IMR-90 (cell line): ENCODE measurements at regions not wholly inside any gene's neighbourhood (a gene's known extent, or its start where the extent isn't known, plus 50 kb on each side); places are given as distances from the start of the nearest gene placed in this dataset.

Experiments
- BHLHE40 ChIP-seq: fragments of 150-350 bp; IDR thresholded peaks from 2 replicates; pipeline ENCODE4 v1.6.1; 2016; ENCODE audit warnings: mild to moderate bottlenecking, low read depth, low read length
- CEBPB ChIP-seq: IDR thresholded peaks from 2 replicates; pipeline ENCODE4 v1.6.1; 2012; ENCODE audit warnings: low read depth, low read length, improper control_type of control experiment
- FOS ChIP-seq: fragments of 150-350 bp; IDR thresholded peaks from 2 replicates; pipeline ENCODE4 v1.6.1; 2016; ENCODE audit warnings: low read depth, low read length
- MAFK ChIP-seq: IDR thresholded peaks from 2 replicates; pipeline ENCODE4 v1.6.1; 2012; ENCODE audit warnings: low read depth, low read length, improper control_type of control experiment
- MAZ ChIP-seq: IDR thresholded peaks from 2 replicates; pipeline ENCODE4 v1.6.1; 2012; ENCODE audit warnings: low read depth, mild to moderate bottlenecking, low read length, improper control_type of control experiment, moderate library complexity, borderline replicate concordance
- POLR2A ChIP-seq: IDR thresholded peaks from 2 replicates; pipeline ENCODE4 v1.6.1; 2012; ENCODE audit warnings: mild to moderate bottlenecking, low read depth, low read length
- RAD21 ChIP-seq: IDR thresholded peaks from 2 replicates; pipeline ENCODE4 v1.6.1; 2012; ENCODE audit warnings: low read length, improper control_type of control experiment
- RCOR1 ChIP-seq: IDR thresholded peaks from 2 replicates; pipeline ENCODE4 v1.6.1; 2012; ENCODE audit warnings: mild to moderate bottlenecking, low read length, improper control_type of control experiment; ENCODE audit not compliant: insufficient replicate concordance
- RFX5 ChIP-seq: IDR thresholded peaks from 2 replicates; pipeline ENCODE4 v1.8.0; 2012; ENCODE audit warnings: low read depth, mild to moderate bottlenecking, low read length, moderate library complexity
- TF ChIP-seq, protein P1 (sequence below): conservative IDR thresholded peaks from 2 replicates; pipeline ENCODE4 v1.5.1; 2012; ENCODE audit warnings: mild to moderate bottlenecking, low read depth, low read length, improper control_type of control experiment
- TF ChIP-seq, protein P2 (sequence below): fragments of 150-350 bp; IDR thresholded peaks from 2 replicates; pipeline ENCODE4 v1.6.1; 2017; ENCODE audit warnings: mild to moderate bottlenecking, antibody characterized with exemption, low read length, low read depth
- TF ChIP-seq, protein P3 (sequence below): fragments of 150-350 bp; IDR thresholded peaks from 2 replicates; pipeline ENCODE4 v1.6.1; 2016; ENCODE audit warnings: low read depth, mild to moderate bottlenecking, low read length, moderate library complexity, borderline replicate concordance

DNA sequence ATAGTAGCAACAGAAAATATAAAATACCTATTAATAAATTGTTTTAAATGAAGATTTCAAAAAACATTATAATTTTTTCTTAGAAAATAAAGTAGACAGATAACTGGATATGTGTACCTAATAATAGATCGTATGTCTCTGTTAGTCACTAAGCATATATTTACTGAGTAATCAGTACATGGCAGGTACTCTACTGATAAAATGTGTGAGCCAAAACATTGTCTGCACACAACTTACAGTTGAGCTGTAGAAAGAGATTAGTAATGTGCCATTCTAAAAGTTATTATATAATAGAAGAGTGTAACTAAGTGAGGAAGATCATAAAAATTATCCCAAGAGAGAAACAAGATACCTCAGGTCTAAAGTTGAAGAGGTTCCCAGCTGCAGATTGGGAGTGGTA, 929.9 kb upstream of the EPHA7 start:
- TF ChIP-seq, protein P1, sequence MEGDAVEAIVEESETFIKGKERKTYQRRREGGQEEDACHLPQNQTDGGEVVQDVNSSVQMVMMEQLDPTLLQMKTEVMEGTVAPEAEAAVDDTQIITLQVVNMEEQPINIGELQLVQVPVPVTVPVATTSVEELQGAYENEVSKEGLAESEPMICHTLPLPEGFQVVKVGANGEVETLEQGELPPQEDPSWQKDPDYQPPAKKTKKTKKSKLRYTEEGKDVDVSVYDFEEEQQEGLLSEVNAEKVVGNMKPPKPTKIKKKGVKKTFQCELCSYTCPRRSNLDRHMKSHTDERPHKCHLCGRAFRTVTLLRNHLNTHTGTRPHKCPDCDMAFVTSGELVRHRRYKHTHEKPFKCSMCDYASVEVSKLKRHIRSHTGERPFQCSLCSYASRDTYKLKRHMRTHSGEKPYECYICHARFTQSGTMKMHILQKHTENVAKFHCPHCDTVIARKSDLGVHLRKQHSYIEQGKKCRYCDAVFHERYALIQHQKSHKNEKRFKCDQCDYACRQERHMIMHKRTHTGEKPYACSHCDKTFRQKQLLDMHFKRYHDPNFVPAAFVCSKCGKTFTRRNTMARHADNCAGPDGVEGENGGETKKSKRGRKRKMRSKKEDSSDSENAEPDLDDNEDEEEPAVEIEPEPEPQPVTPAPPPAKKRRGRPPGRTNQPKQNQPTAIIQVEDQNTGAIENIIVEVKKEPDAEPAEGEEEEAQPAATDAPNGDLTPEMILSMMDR, result no peak
- TF ChIP-seq POLR2A, result no peak
- no peak for TF ChIP-seq CEBPB
- TF ChIP-seq RFX5, result no peak
- TF ChIP-seq MAZ, result no peak
- no peak for TF ChIP-seq FOS
- TF ChIP-seq, protein P2, sequence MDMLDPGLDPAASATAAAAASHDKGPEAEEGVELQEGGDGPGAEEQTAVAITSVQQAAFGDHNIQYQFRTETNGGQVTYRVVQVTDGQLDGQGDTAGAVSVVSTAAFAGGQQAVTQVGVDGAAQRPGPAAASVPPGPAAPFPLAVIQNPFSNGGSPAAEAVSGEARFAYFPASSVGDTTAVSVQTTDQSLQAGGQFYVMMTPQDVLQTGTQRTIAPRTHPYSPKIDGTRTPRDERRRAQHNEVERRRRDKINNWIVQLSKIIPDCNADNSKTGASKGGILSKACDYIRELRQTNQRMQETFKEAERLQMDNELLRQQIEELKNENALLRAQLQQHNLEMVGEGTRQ, result no peak
- no peak for TF ChIP-seq RCOR1
- no peak for TF ChIP-seq RAD21
- TF ChIP-seq, protein P3, sequence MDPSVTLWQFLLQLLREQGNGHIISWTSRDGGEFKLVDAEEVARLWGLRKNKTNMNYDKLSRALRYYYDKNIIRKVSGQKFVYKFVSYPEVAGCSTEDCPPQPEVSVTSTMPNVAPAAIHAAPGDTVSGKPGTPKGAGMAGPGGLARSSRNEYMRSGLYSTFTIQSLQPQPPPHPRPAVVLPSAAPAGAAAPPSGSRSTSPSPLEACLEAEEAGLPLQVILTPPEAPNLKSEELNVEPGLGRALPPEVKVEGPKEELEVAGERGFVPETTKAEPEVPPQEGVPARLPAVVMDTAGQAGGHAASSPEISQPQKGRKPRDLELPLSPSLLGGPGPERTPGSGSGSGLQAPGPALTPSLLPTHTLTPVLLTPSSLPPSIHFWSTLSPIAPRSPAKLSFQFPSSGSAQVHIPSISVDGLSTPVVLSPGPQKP, result no peak
- TF ChIP-seq MAFK, result no peak
- no peak for TF ChIP-seq BHLHE40
